HepG2 (cell line): ENCODE measurements at regions not wholly inside any gene's neighbourhood (a gene's known extent, or its start where the extent isn't known, plus 50 kb on each side); places are given as distances from the start of the nearest gene placed in this dataset.

Source experiments
- ATAC-seq: fragments of 200-7000 bp; cut with Tn5 transposase; 3 replicates; pipeline ENCODE4 v1.9.1; 2020; ENCODE audit warnings: mild to moderate bottlenecking, moderate library complexity
- BruUV-seq: library from RNA; stranded (reverse); fragments of 400-500 nt; replicated peaks from 2 replicates; lab custom pipeline; 2021; lab: Mats Ljungman, UMichigan
- CTCF ChIA-PET: fragments of 300-600 bp; formaldehyde crosslinking; extraction: SDS; loops from one replicate; lab custom pipeline; 2021; ENCODE audit warnings: low total read pairs, inconsistent platforms, low intra/inter-chr PET ratio; lab: Yijun Ruan, JAX
- POLR2A ChIA-PET: fragments of 350-600 bp; sonication (Branson Sonifier 250); formaldehyde crosslinking; loops from one replicate; lab custom pipeline; 2020; ENCODE audit warnings: antibody characterized with exemption, inconsistent platforms; lab: Yijun Ruan, JAX
- DNase-seq: peaks from one replicate; pipeline ENCODE4 v3.0.0-alpha.2; 2015; ENCODE audit warnings: low spot score
- FAIRE-seq: peaks from 3 replicates; lab custom pipeline; 2011; peaks lifted over from hg19 to GRCh38; lab: Jason Lieb, UNC
- H2AFZ ChIP-seq: one replicate; pipeline ENCODE4 v1.6.1; 2011; ENCODE audit warnings: low read length, inconsistent platforms
- H3K27ac ChIP-seq: fragments of 300-600 bp; 3 replicates; pipeline ENCODE4 v1.8.0; 2011; ENCODE audit warnings: mixed run types, mild to moderate bottlenecking, mixed read lengths, low read length, inconsistent platforms; ENCODE audit not compliant: insufficient read depth; ENCODE audit errors: extremely low read length
- H3K27me3 ChIP-seq, 2 experiments: fragments of 200-600 bp in 1 of 2; 2 replicates in 1 of 2; 3 replicates in 1 of 2; pipeline versions ENCODE4 v1.6.0 to v1.8.0; 2011; ENCODE audit warnings: low read length in 2 of 2, mild to moderate bottlenecking in 2 of 2, moderate library complexity in 2 of 2, inconsistent platforms in 1 of 2; ENCODE audit not compliant: insufficient read depth in 2 of 2, control insufficient read depth in 1 of 2
- H3K36me3 ChIP-seq, 2 experiments: fragments of 200-600 bp in 1 of 2; replicated peaks in 1 of 2; 2 replicates in 1 of 2; 3 replicates in 1 of 2; pipeline versions ENCODE4 v1.5.1 to v1.8.0; 2011; ENCODE audit warnings: low read length in 2 of 2, inconsistent platforms in 1 of 2; ENCODE audit not compliant: insufficient read depth in 2 of 2, control insufficient read depth in 1 of 2
- H3K4me1 ChIP-seq: 2 replicates; pipeline ENCODE4 v1.5.1; 2012; ENCODE audit warnings: low read length, inconsistent platforms; ENCODE audit not compliant: insufficient read depth
- H3K4me2 ChIP-seq: 2 replicates; pipeline ENCODE4 v1.6.0; 2011; ENCODE audit warnings: low read depth, low read length, inconsistent platforms
- H3K4me3 ChIP-seq, 3 experiments: fragments of 200-600 bp in 1 of 3; sonication (generic), shearing (Covaris generic) in 1 of 3; replicated peaks in 1 of 3; 2 replicates each; pipeline ENCODE4 v1.5.1; 2011 to 2016; ENCODE audit warnings: low read length in 3 of 3, inconsistent platforms in 2 of 3, low read depth in 2 of 3, mild to moderate bottlenecking in 2 of 3, control low read depth in 1 of 3, mixed read lengths in 1 of 3; ENCODE audit not compliant: insufficient read depth in 1 of 3
- H3K79me2 ChIP-seq: one replicate; pipeline ENCODE4 v1.6.1; 2011; ENCODE audit warnings: low read length, inconsistent platforms; ENCODE audit not compliant: insufficient read depth
- H3K9ac ChIP-seq: 2 replicates; pipeline ENCODE4 v1.6.0; 2011; ENCODE audit warnings: mild to moderate bottlenecking, low read depth, low read length, inconsistent platforms; ENCODE audit not compliant: insufficient read depth
- H3K9me3 ChIP-seq: 2 replicates; pipeline ENCODE4 v1.5.1; 2012; ENCODE audit warnings: mild to moderate bottlenecking, low read length
- H4K20me1 ChIP-seq: 2 replicates; pipeline ENCODE4 v1.6.0; 2011; ENCODE audit warnings: inconsistent platforms, mild to moderate bottlenecking, low read length, moderate library complexity; ENCODE audit not compliant: insufficient read depth
- ELF1 ChIP-seq: sonication (generic); formaldehyde crosslinking; IDR thresholded peaks from 2 replicates; pipeline ENCODE4 v1.4.0; 2020; ENCODE audit warnings: missing genetic modification reagents
- SNAPC2 ChIP-seq: sonication (generic); formaldehyde crosslinking; IDR thresholded peaks from 2 replicates; pipeline ENCODE4 v1.8.1; 2022; ENCODE audit warnings: mild to moderate bottlenecking, missing genetic modification reagents
- SP4 ChIP-seq: sonication (generic); formaldehyde crosslinking; IDR thresholded peaks from 2 replicates; pipeline ENCODE4 v1.8.1; 2023; ENCODE audit warnings: mild to moderate bottlenecking, missing genetic modification reagents
- TMF1 ChIP-seq: sonication (generic); formaldehyde crosslinking; IDR thresholded peaks from 2 replicates; pipeline ENCODE4 v1.8.1; 2022; ENCODE audit warnings: low read depth, missing genetic modification reagents
- ZBTB20 ChIP-seq: sonication (generic); formaldehyde crosslinking; IDR thresholded peaks from 2 replicates; pipeline ENCODE4 v1.8.1; 2023; ENCODE audit warnings: missing genetic modification reagents, low read depth, mild to moderate bottlenecking, borderline replicate concordance
- ZBTB38 ChIP-seq: sonication (generic); formaldehyde crosslinking; IDR thresholded peaks from 2 replicates; pipeline ENCODE4 v1.5.1; 2020; ENCODE audit warnings: mild to moderate bottlenecking, missing genetic modification reagents
- ZKSCAN8 ChIP-seq: IDR thresholded peaks from 2 replicates; pipeline ENCODE4 v1.6.1; 2016; ENCODE audit warnings: borderline replicate concordance, missing genetic modification reagents, missing compliant biosample characterization
- ZNF724P ChIP-seq: sonication (generic); formaldehyde crosslinking; IDR thresholded peaks from 2 replicates; pipeline ENCODE4 v1.8.0; 2022; ENCODE audit warnings: missing genetic modification reagents, borderline replicate concordance
- ZNF788 ChIP-seq: sonication (generic); formaldehyde crosslinking; IDR thresholded peaks from 2 replicates; pipeline ENCODE4 v1.5.0; 2020; ENCODE audit warnings: mild to moderate bottlenecking, missing genetic modification reagents, borderline replicate concordance
- ZNF883 ChIP-seq: sonication (generic); formaldehyde crosslinking; IDR thresholded peaks from 2 replicates; pipeline ENCODE4 v1.5.1; 2020; ENCODE audit warnings: mild to moderate bottlenecking, missing genetic modification reagents; ENCODE audit errors: not compliant biosample characterization
- WGBS: methylation state at CpG from one replicate; pipeline ENCODE4 v1.1.6; 2017; ENCODE audit warnings: low lambda C conversion rate; 5-methylcytosine and 5-hydroxymethylcytosine counted together
- in situ Hi-C: cut with HindIII; loops from 2 replicates; pipeline ENCODE4 v1.10.0; 2017; ENCODE audit warnings: low pct_unique_long_range_greater_than_20kb; ENCODE audit not compliant: extremely low pct_ligation_motif_present
- intact Hi-C: fragments of 100-400 bp; cut with micrococcal nuclease; formaldehyde crosslinking; loops from one replicate; pipeline ENCODE4 v1.10.0; 2022; ENCODE audit not compliant: unreplicated experiment
- TF ChIP-seq, protein P1 (sequence below): sonication (generic); formaldehyde crosslinking; IDR thresholded peaks from 2 replicates; pipeline ENCODE4 v1.4.0; 2020; ENCODE audit warnings: mild to moderate bottlenecking, missing genetic modification reagents
- TF ChIP-seq, protein P2 (sequence below): sonication (generic); formaldehyde crosslinking; IDR thresholded peaks from 2 replicates; pipeline ENCODE4 v1.4.0; 2020; ENCODE audit warnings: mild to moderate bottlenecking, missing genetic modification reagents
- TF ChIP-seq, protein P3 (sequence below): sonication (generic); formaldehyde crosslinking; IDR thresholded peaks from 2 replicates; pipeline ENCODE4 v1.8.0; 2022; ENCODE audit warnings: mild to moderate bottlenecking, missing genetic modification reagents

DNA sequence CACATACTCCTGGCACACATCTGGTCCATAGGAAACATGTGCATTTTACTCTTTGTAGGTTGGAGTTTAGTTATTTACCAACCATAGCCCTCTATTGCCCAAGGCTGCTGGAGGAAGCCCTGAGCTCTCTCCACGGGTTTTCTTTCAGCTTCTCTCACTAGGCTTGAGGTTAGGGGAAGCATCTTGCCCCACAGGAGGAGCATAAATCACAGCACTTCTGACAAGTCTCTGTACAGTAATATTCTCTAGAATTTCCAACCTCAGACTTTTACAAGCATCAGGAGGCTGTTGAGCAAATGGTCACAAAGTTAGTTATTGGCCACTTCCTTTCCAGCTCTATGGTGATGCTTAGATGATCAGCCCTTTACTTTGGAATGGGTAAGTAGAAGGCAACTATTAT is 122.9 kb upstream of the GLI3 start:
- no peak for TF ChIP-seq ZNF883 (CRISPR knock-in tag)
- TF ChIP-seq, protein P1, sequence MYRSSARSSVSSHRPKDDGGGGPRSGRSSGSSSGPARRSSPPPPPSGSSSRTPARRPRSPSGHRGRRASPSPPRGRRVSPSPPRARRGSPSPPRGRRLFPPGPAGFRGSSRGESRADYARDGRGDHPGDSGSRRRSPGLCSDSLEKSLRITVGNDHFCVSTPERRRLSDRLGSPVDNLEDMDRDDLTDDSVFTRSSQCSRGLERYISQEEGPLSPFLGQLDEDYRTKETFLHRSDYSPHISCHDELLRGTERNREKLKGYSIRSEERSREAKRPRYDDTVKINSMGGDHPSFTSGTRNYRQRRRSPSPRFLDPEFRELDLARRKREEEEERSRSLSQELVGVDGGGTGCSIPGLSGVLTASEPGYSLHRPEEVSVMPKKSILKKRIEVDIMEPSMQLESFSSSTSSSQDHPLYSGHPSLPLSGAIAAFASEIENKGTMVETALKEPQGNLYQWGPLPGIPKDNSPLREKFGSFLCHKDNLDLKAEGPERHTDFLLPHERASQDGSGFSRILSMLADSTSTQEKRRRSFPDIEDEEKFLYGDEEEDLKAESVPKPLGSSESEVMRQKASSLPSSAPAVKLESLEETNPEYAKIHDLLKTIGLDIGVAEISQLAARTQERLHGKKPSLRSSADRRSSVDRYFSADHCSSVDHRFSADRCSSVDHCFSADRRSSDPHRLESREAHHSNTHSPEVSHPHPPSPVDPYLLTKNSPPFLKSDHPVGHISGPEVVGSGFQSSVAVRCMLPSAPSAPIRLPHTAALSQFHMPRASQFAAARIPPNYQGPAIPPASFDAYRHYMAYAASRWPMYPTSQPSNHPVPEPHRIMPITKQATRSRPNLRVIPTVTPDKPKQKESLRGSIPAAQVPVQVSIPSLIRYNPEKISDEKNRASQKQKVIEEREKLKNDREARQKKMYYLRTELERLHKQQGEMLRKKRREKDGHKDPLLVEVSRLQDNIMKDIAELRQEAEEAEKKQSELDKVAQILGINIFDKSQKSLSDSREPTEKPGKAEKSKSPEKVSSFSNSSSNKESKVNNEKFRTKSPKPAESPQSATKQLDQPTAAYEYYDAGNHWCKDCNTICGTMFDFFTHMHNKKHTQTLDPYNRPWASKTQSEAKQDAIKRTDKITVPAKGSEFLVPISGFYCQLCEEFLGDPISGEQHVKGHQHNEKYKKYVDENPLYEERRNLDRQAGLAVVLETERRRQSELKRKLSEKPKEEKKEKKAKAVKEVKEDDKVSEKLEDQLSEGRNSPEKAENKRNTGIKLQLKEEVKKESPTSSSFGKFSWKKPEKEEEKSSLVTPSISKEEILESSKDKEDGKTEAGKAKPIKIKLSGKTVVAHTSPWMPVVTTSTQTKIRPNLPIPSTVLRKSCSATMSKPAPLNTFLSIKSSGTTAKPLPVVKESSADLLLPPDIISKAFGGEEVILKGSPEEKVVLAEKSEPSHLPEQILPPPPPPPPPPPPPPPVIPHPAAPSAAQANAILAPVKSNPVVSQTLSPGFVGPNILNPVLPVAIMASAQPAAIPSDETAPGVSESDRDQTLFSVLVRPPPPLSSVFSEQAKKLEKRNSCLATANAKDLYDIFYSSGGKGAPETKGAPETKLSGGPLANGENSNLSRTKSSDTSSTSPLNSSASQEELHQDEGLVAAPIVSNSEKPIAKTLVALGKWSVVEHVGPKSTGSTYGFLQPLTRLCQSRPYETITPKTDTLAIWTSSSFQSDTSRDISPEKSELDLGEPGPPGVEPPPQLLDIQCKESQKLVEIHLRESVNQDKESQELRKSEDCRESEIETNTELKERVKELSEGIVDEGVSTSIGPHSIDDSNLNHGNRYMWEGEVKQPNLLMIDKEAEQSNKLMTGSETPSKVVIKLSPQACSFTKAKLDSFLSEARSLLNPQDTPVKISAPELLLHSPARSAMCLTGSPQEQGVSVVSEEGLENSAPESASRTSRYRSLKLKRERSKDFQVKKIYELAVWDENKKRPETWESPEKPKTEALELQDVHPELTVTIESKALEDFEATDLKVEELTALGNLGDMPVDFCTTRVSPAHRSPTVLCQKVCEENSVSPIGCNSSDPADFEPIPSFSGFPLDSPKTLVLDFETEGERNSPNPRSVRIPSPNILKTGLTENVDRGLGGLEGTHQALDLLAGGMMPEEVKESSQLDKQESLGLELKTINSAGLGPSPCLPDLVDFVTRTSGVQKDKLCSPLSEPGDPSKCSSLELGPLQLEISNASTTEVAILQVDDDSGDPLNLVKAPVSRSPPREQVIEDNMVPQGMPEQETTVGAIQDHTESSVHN (CRISPR knock-in tag), result no peak
- TF ChIP-seq SNAPC2 (CRISPR knock-in tag), result no peak
- no peak for TF ChIP-seq SP4 (CRISPR knock-in tag)
- TF ChIP-seq TMF1 (CRISPR knock-in tag), result no peak
- no peak for TF ChIP-seq ZBTB38 (CRISPR knock-in tag)
- no peak for TF ChIP-seq ZBTB20 (CRISPR knock-in tag)
- TF ChIP-seq ZKSCAN8 (CRISPR knock-in tag), result no peak
- TF ChIP-seq, protein P2, sequence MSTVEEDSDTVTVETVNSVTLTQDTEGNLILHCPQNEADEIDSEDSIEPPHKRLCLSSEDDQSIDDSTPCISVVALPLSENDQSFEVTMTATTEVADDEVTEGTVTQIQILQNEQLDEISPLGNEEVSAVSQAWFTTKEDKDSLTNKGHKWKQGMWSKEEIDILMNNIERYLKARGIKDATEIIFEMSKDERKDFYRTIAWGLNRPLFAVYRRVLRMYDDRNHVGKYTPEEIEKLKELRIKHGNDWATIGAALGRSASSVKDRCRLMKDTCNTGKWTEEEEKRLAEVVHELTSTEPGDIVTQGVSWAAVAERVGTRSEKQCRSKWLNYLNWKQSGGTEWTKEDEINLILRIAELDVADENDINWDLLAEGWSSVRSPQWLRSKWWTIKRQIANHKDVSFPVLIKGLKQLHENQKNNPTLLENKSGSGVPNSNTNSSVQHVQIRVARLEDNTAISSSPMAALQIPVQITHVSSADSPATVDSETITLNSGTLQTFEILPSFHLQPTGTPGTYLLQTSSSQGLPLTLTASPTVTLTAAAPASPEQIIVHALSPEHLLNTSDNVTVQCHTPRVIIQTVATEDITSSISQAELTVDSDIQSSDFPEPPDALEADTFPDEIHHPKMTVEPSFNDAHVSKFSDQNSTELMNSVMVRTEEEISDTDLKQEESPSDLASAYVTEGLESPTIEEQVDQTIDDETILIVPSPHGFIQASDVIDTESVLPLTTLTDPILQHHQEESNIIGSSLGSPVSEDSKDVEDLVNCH (CRISPR knock-in tag), result no peak
- no peak for TF ChIP-seq ZNF724P (CRISPR knock-in tag)
- no peak for TF ChIP-seq ELF1 (CRISPR knock-in tag)
- TF ChIP-seq ZNF788 (CRISPR knock-in tag), result no peak
- TF ChIP-seq, protein P3, sequence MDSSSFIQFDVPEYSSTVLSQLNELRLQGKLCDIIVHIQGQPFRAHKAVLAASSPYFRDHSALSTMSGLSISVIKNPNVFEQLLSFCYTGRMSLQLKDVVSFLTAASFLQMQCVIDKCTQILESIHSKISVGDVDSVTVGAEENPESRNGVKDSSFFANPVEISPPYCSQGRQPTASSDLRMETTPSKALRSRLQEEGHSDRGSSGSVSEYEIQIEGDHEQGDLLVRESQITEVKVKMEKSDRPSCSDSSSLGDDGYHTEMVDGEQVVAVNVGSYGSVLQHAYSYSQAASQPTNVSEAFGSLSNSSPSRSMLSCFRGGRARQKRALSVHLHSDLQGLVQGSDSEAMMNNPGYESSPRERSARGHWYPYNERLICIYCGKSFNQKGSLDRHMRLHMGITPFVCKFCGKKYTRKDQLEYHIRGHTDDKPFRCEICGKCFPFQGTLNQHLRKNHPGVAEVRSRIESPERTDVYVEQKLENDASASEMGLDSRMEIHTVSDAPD (CRISPR knock-in tag), result no peak
- Histone ChIP-seq H3K4me1 (no peaks in the 10 kb centered on the region), H3K9me3 (peaks cover 32% of the 10 kb centered on the region), H4K20me1 (no peaks in the 10 kb centered on the region), H3K4me2 (no peak overlapping the region), H3K36me3 (no peaks in the 10 kb centered on the region), H2AFZ (no peak overlapping the region), H3K4me3 (no peak overlapping the region), H3K9ac (no peak overlapping the region), H3K27me3 (no peaks in the 10 kb centered on the region), H3K27ac (no peak overlapping the region), H3K79me2 (no peaks in the 10 kb centered on the region)
- BruUV-seq, result no TSS peak
- WGBS, result 0% methylated on average over 1 of the region's 1 CpG
- DNase-seq, result no peak
- POLR2A ChIA-PET, result no interaction called here
- in situ Hi-C loops (no loop called here), intact Hi-C loops (no loop called here)
- FAIRE-seq, result no peak
- CTCF ChIA-PET, result no interaction called here
- ATAC-seq, result no peak
